GM19238 (cell line): ENCODE measurements at regions not wholly inside any gene's neighbourhood (a gene's known extent, or its start where the extent isn't known, plus 50 kb on each side); places are given as distances from the start of the nearest gene placed in this dataset.

Experiments used
- DNase-seq: peaks from one replicate; pipeline ENCODE4 v3.0.0; 2011; ENCODE audit warnings: low spot score; ENCODE audit not compliant: insufficient read length

GRCh38 chr10:110413903-110414547 is 83.7 kb upstream of the DUSP5 start:
- DNase-seq = no peak

- peak; percentile 75 for DNase-seq
Observed at GRCh38 chr10:110414548-110415309, 83.0 kb upstream of the DUSP5 start.

- no peak for DNase-seq
Observed at GRCh38 chr10:110415809-110416208, 81.9 kb upstream of the DUSP5 start.

- no peak for DNase-seq
Observed at GRCh38 chr10:110416776-110417711, 80.7 kb upstream of the DUSP5 start.

GRCh38 chr10:110418218-110418617 is 79.5 kb upstream of the DUSP5 start:
- no peak for DNase-seq

GRCh38 chr10:110419265-110419664 is 78.4 kb upstream of the DUSP5 start:
- no peak for DNase-seq

GRCh38 chr10:110420401-110421193 is 77.1 kb upstream of the DUSP5 start:
- no peak for DNase-seq

- no peak for DNase-seq
Observed at GRCh38 chr10:110421512-110422138, 76.1 kb upstream of the DUSP5 start.

- no peak for DNase-seq
Observed at GRCh38 chr10:110422548-110422947, 75.2 kb upstream of the DUSP5 start.

GRCh38 chr10:110423650-110424049 is 74.1 kb upstream of the DUSP5 start:
- no peak for DNase-seq

GRCh38 chr10:110425684-110426293 is 71.9 kb upstream of the DUSP5 start:
- peak; percentile 35 for DNase-seq

- DNase-seq = no peak
Observed at GRCh38 chr10:110426294-110427181, 71.2 kb upstream of the DUSP5 start.

GRCh38 chr10:110429301-110429700 is 68.4 kb upstream of the DUSP5 start:
- DNase-seq = no peak

GRCh38 chr10:110430340-110431273 is 67.1 kb upstream of the DUSP5 start:
- no peak for DNase-seq

- DNase-seq = no peak
Observed at GRCh38 chr10:110431659-110432058, 66.0 kb upstream of the DUSP5 start.

- DNase-seq = no peak
Observed at GRCh38 chr10:110432084-110432483, 65.6 kb upstream of the DUSP5 start.

GRCh38 chr10:110432814-110433565 is 64.7 kb upstream of the DUSP5 start:
- no peak for DNase-seq
